AG09319 (cell line): ENCODE measurements at regions not wholly inside any gene's neighbourhood (a gene's known extent, or its start where the extent isn't known, plus 50 kb on each side); places are given as distances from the start of the nearest gene placed in this dataset.

ENCODE experiments used
- DNase-seq: peaks from one replicate; pipeline ENCODE4 v3.0.0-alpha.2; 2010; ENCODE audit warnings: low read depth; ENCODE audit errors: extremely low read depth
- CTCF ChIP-seq: IDR thresholded peaks from 2 replicates; pipeline ENCODE4 v1.5.1; 2011; ENCODE audit warnings: low read depth, mild to moderate bottlenecking, inconsistent platforms, low read length, moderate library complexity

- no peak for DNase-seq
- TF ChIP-seq CTCF: no peak
Measured at GRCh38 chr7:131074585-131074984, 253.1 kb upstream of the MKLN1 start.

- no peak for TF ChIP-seq CTCF
- no peak for DNase-seq
Measured at GRCh38 chr7:131075406-131075805, 252.3 kb upstream of the MKLN1 start.

GRCh38 chr7:131076032-131076431 lies 251.6 kb upstream of the MKLN1 start:
- no peak for DNase-seq
- no peak for TF ChIP-seq CTCF

- DNase-seq: no peak
- TF ChIP-seq CTCF: no peak
Measured at GRCh38 chr7:131076711-131077181, 250.9 kb upstream of the MKLN1 start.

- no peak for TF ChIP-seq CTCF
- no peak for DNase-seq
Measured at GRCh38 chr7:131077735-131078134, 249.9 kb upstream of the MKLN1 start.

- TF ChIP-seq CTCF: no peak
- DNase-seq: no peak
Measured at GRCh38 chr7:131080754-131081153, 246.9 kb upstream of the MKLN1 start.

- DNase-seq: no peak
- TF ChIP-seq CTCF: no peak
Measured at GRCh38 chr7:131081308-131081707, 246.4 kb upstream of the MKLN1 start.
